Right lung (tissue), 2 donors: ENCODE measurements at regions not wholly inside any gene's neighbourhood (a gene's known extent, or its start where the extent isn't known, plus 50 kb on each side); places are given as distances from the start of the nearest gene placed in this dataset.
"Not testable (repeated sequence)": the region's sequence is repeated elsewhere in the genome, so short reads cannot be mapped to it uniquely, and the experiment has no call there.

Experiments used
- DNase-seq, 2 donors: peaks; one replicate each; pipeline ENCODE4 v3.0.0-alpha.2; 2013

GRCh38 chr13:44664308-44664707 lies 88.2 kb upstream of the TSC22D1 start:
- DNase-seq: no peak

GRCh38 chr13:44662515-44662914 lies 86.4 kb upstream of the TSC22D1 start:
- DNase-seq: no peak

GRCh38 chr13:44661936-44662335 lies 85.8 kb upstream of the TSC22D1 start:
- DNase-seq: no peak

GRCh38 chr13:44660050-44660449 lies 83.9 kb upstream of the TSC22D1 start:
- DNase-seq: no peak

DNA sequence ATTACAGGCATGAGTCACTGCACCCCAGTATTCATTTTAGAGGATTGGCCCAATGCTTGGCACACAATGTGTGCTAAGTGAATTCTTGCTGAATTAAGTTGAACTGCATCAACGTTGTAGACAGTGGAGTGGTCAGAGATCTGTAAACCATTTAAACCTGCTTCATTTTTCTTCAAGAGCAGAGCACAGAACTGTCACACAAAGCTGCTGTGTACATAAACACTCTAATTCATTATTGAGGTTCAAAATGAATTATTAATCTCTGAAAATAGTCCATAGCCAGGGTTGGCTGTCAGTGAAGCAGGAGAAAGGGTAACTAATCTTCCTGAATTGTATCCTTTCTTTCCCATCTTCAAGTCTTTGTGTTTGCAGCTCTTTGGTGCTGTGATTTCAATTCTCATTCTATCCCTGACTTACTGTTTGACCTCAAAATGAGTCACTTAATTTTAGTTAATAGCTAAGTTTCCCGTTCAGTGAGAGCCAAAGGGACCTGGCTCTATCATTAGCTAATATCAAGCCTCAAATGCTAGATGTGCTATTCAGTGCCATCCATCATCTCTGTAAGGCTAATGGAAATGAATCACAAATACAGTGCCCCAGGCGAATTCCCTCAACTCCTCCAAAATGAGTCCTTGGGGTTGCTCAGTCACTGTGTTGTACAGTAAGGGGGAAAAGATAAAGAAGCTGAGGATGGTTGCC lies 77.0 kb upstream of the TSC22D1 start:
- DNase-seq: no peak

GRCh38 chr13:44652168-44652567 lies 76.0 kb upstream of the TSC22D1 start:
- DNase-seq: no peak

GRCh38 chr13:44651724-44652123 lies 75.6 kb upstream of the TSC22D1 start:
- no peak for DNase-seq

- no peak for DNase-seq
These were observed 75.1 kb upstream of the TSC22D1 start for GRCh38 chr13:44651209-44651608.

- DNase-seq: no peak
These were observed 73.7 kb upstream of the TSC22D1 start for GRCh38 chr13:44649834-44650233.

DNA sequence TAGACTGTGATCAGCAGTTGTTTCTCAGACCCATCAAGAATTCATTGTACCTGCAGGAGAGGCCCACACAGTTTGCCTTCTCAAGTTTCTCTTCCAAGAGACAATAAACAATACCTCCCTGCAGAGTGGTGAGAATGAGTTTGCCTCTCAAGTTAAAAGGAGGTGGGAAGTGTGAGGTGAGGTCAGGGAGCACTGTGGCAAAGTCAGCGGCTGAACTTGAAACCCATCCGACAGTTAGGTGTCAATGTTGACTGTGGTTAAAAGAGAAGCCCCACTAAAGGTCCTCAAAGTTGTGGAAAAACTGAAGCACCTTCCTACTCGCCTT lies 72.9 kb upstream of the TSC22D1 start:
- no peak for DNase-seq

DNA sequence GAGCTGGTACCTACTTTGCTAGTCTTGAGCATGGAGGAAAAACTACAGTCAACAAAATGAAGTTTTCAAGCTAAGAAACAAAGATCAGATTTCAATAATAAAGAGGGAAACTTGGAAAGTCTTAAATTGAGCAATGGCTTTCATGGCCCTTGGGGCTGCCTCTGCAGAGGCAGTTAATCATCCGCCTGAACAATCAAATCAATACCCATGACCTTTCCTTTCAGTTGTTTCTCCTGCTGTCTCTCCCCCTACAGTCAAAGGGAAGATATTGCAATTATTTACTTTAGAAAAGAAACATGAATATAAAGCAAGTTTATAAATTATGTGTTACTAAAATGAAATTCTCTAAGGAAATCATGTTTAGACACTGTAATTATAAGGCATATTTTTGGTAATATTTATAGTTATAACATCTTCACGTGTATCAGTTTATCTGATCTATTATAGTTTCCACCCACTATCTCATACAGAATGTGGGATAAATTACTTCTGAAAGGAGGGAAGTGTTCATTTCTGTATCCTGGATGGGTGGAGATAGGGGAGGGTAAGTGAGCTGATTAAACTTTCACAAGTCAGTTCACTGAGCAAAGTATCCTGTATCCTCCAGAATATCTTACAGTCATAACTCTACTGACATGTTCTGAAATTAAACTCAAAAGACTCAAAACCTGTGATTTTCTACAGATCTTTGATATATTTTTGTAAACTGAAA lies 72.4 kb upstream of the TSC22D1 start:
- no peak for DNase-seq

- not testable (repeated sequence) for DNase-seq
These were observed 71.4 kb upstream of the TSC22D1 start for GRCh38 chr13:44647560-44647959.

DNA sequence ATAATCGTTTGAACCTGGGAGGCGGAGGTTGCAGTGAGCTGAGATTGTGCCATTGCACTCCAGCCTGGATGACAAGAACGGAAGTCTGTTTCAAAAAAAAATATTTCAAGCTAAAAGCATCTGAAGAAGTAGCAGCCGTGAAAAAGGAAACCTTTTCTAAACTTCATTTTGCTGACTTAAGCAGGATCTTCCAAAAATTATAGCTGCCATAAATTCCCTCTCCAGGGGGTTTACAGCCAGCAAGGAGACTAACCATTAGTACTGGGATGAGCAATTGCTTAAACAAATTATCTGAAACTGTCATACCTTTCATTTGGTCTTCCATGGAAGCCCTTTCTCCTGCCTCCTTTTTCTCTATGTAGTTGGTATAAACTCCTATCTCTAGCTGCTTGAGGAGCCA lies 69.9 kb upstream of the TSC22D1 start:
- no peak for DNase-seq

DNA sequence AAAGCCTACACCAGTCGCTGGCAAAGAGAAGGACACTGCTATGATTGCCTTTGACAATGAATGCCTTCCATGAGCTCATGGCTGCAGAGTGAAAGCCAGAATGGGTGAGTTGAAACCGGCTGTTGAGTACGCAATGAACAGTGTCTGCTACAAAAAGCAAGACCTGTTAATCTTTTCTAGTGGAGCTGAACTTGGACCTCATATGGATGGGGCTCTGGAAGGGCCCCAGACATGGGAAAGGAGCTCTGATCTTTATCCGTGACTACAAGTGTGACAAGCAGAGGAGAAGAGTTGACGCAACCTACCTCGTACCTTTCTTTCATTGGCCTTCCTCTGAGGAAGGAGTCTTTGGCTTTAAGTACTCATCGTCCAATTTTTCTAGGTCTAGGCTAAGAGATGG lies 67.1 kb upstream of the TSC22D1 start:
- no peak for DNase-seq

DNA sequence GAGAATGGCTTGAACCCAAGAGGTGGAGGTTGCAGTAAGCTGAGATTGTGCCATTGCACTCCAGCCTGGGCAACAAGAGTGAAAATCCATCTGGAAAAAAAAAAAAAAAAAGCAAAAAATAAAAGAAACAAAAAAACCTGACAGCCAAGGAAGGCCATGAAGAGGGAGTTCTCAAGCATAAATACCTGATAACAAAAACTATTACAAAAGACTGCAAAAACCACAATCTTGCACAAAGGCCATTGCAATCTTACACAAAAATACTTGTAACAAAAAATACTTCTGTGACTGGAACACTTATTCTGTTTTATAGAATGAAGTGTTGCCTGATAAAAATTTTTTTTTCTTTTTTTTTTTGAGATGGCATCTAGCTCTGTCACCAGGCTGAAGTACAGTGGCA lies 61.5 kb upstream of the TSC22D1 start:
- DNase-seq: no peak

GRCh38 chr13:44629465-44630183 lies 53.5 kb upstream of the TSC22D1 start:
- DNase-seq: no peak

- DNase-seq: not testable (repeated sequence)
These were observed 52.7 kb upstream of the TSC22D1 start for GRCh38 chr13:44628826-44629225.

GRCh38 chr13:44627441-44627840 lies 51.3 kb upstream of the TSC22D1 start:
- no peak for DNase-seq

DNA sequence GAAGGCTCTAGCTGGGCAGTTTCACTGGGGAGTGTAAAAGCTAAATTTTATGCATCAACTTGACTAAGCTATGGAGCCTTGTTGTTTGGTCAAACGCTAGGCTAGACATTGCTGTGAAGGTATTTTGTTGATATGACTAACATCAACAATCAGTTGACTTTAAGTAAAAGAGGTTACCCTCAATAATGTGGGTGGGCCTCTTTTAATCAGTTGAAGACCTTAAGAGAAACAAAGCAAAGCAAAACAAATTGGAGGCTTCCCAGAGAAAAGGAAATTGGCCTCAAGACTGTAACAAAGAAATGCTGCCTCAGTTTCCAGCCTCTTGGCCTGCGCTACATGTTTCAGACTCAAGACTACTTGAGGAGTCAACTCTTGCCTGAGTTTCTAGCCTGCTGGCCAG lies 50.0 kb upstream of the TSC22D1 start:
- no peak for DNase-seq
